ENCODE measurements at regions not wholly inside any gene's neighbourhood (a gene's known extent, or its start where the extent isn't known, plus 50 kb on each side); places are given as distances from the start of the nearest gene placed in this dataset.

DNA sequence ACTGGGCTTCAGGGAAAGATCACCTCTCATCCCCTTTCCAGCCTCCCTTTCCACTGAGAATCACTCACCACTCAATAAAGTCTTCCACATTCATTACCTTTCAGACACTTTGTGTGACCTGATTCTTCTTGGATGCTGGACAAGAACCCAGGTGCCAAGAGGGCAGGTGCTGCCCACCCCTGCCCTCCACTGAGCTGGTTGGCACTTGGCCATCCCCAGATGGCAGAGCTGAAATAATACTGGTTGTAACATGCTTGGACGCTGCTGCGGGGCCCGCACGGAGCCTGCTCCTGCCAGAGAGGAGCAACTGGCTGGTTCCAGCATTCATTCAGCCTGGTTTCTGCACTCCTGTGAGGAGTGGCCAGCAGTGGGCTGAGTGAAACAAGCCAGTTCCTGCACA is 386.7 kb upstream of the CCDC196 start:
- TF ChIP-seq CTCF (IDR thresholded peaks at IDR 0.05; ENCODE audit: partially characterized antibody, unreplicated experiment): no peak
- H3K9me3 Mint-ChIP-seq (ENCODE audit: unreplicated experiment): peaks cover 6% of the 10 kb centered on the region
- H3K4me3 Mint-ChIP-seq (ENCODE audit: unreplicated experiment): no peak overlapping the region
- H3K4me1 Mint-ChIP-seq (ENCODE audit: low read depth, unreplicated experiment): peaks cover 14% of the 10 kb centered on the region
- H3K36me3 Mint-ChIP-seq (ENCODE audit: unreplicated experiment): no peaks in the 10 kb centered on the region
- no peak overlapping the region for H3K27ac Mint-ChIP-seq (ENCODE audit: unreplicated experiment)
- no peak for DNase-seq
- peaks cover 2% of the 10 kb centered on the region for H3K27me3 Mint-ChIP-seq (ENCODE audit: unreplicated experiment)

- DNase-seq: no peak
- Mint-ChIP-seq H3K4me3 (ENCODE audit: unreplicated experiment) (no peak overlapping the region), H3K27ac (ENCODE audit: unreplicated experiment) (no peak overlapping the region), H3K27me3 (ENCODE audit: unreplicated experiment) (no peaks in the 10 kb centered on the region), H3K36me3 (ENCODE audit: unreplicated experiment) (no peaks in the 10 kb centered on the region), H3K4me1 (ENCODE audit: low read depth, unreplicated experiment) (peaks cover 14% of the 10 kb centered on the region), H3K9me3 (ENCODE audit: unreplicated experiment) (peaks cover 6% of the 10 kb centered on the region)
- no peak for TF ChIP-seq CTCF (IDR thresholded peaks at IDR 0.05; ENCODE audit: partially characterized antibody, unreplicated experiment)
Observed at GRCh38 chr14:66099931-66100330, 386.2 kb upstream of the CCDC196 start.

- Mint-ChIP-seq H3K4me3 (ENCODE audit: unreplicated experiment) (no peak overlapping the region), H3K27ac (ENCODE audit: unreplicated experiment) (no peak overlapping the region), H3K27me3 (ENCODE audit: unreplicated experiment) (peaks cover 2% of the 10 kb centered on the region), H3K9me3 (ENCODE audit: unreplicated experiment) (peaks cover 3% of the 10 kb centered on the region), H3K36me3 (ENCODE audit: unreplicated experiment) (no peaks in the 10 kb centered on the region), H3K4me1 (ENCODE audit: low read depth, unreplicated experiment) (peaks cover 17% of the 10 kb centered on the region)
- no peak for DNase-seq
- TF ChIP-seq CTCF (IDR thresholded peaks at IDR 0.05; ENCODE audit: partially characterized antibody, unreplicated experiment): no peak
Observed at GRCh38 chr14:66101662-66102061, 384.5 kb upstream of the CCDC196 start.

- Mint-ChIP-seq H3K4me1 (ENCODE audit: low read depth, unreplicated experiment) (peaks cover 12% of the 10 kb centered on the region), H3K4me3 (ENCODE audit: unreplicated experiment) (no peak overlapping the region), H3K36me3 (ENCODE audit: unreplicated experiment) (no peaks in the 10 kb centered on the region), H3K9me3 (ENCODE audit: unreplicated experiment) (peaks cover 3% of the 10 kb centered on the region), H3K27ac (ENCODE audit: unreplicated experiment) (no peak overlapping the region), H3K27me3 (ENCODE audit: unreplicated experiment) (peaks cover 2% of the 10 kb centered on the region)
- DNase-seq: no peak
- TF ChIP-seq CTCF (IDR thresholded peaks at IDR 0.05; ENCODE audit: partially characterized antibody, unreplicated experiment): no peak
Observed at GRCh38 chr14:66104486-66104885, 381.7 kb upstream of the CCDC196 start.

DNA sequence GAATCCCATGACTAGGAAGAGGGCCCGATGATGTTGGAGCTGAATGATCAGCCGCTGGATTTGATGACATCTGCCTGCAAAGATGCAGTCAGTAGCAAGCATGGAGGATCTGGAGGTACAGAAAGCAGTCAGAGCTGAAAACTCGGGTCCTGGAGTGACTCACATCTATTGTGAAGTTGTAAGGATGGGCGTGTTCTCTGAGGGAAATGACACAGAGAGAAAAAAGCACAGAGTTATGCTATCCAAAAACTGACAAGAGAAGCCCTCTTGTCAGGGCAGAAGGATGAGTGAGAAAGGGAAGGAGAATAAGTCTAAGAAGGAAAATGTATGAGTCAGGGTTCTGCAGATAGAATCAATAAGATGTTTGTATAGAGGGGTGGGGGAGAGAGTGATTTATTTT is 380.4 kb upstream of the CCDC196 start:
- peaks cover 2% of the 10 kb centered on the region for H3K27me3 Mint-ChIP-seq (ENCODE audit: unreplicated experiment)
- TF ChIP-seq CTCF (IDR thresholded peaks at IDR 0.05; ENCODE audit: partially characterized antibody, unreplicated experiment): no peak
- no peak overlapping the region for H3K27ac Mint-ChIP-seq (ENCODE audit: unreplicated experiment)
- no peak for DNase-seq
- peaks cover 3% of the 10 kb centered on the region for H3K9me3 Mint-ChIP-seq (ENCODE audit: unreplicated experiment)
- H3K4me1 Mint-ChIP-seq (ENCODE audit: low read depth, unreplicated experiment): peaks cover 12% of the 10 kb centered on the region
- no peak overlapping the region for H3K4me3 Mint-ChIP-seq (ENCODE audit: unreplicated experiment)
- no peaks in the 10 kb centered on the region for H3K36me3 Mint-ChIP-seq (ENCODE audit: unreplicated experiment)
